ENCODE measurements at regions not wholly inside any gene's neighbourhood (a gene's known extent, or its start where the extent isn't known, plus 50 kb on each side); places are given as distances from the start of the nearest gene placed in this dataset.

- TF ChIP-seq POLR2A (IDR thresholded peaks at IDR 0.05) = no peak
- no peak for TF ChIP-seq CTCF (IDR thresholded peaks at IDR 0.05)
These were observed 334.5 kb downstream of the ADAM29 start for GRCh38 chr4:175252642-175253041.

All from testis (tissue), 2 donors.